ENCODE measurements at regions not wholly inside any gene's neighbourhood (a gene's known extent, or its start where the extent isn't known, plus 50 kb on each side); places are given as distances from the start of the nearest gene placed in this dataset.

GRCh38 chr2:215808194-215808593 is 205.2 kb downstream of the MREG start:
- intact Hi-C loops (cut with micrococcal nuclease): no loop called here
- H3K4me3 ChIP-seq (ENCODE audit: low read length): no peak overlapping the region
- ATAC-seq (no peak), DNase-seq (no peak)
- POLR2A ChIA-PET (ENCODE audit: unreplicated experiment): no interaction called here
- no peak overlapping the region for H3K4me2 ChIP-seq (ENCODE audit: low read length)
- no peaks in the 10 kb centered on the region for H3K36me3 ChIP-seq (ENCODE audit: low read depth, low read length)
- no peaks in the 10 kb centered on the region for H3K9me2 ChIP-seq (replicated peaks; ENCODE audit: low read length)
- peaks cover 19% of the 10 kb centered on the region for H3K4me1 ChIP-seq (ENCODE audit: insufficient read depth, low read length)
- TF ChIP-seq EZH2 (IDR thresholded peaks at IDR 0.05; ENCODE audit: low read length, unreplicated experiment) (no peak), EZH2phosphoT487 (IDR thresholded peaks at IDR 0.05; ENCODE audit: borderline replicate concordance, low read length) (no peak)
- TF ChIP-seq, protein P1, sequence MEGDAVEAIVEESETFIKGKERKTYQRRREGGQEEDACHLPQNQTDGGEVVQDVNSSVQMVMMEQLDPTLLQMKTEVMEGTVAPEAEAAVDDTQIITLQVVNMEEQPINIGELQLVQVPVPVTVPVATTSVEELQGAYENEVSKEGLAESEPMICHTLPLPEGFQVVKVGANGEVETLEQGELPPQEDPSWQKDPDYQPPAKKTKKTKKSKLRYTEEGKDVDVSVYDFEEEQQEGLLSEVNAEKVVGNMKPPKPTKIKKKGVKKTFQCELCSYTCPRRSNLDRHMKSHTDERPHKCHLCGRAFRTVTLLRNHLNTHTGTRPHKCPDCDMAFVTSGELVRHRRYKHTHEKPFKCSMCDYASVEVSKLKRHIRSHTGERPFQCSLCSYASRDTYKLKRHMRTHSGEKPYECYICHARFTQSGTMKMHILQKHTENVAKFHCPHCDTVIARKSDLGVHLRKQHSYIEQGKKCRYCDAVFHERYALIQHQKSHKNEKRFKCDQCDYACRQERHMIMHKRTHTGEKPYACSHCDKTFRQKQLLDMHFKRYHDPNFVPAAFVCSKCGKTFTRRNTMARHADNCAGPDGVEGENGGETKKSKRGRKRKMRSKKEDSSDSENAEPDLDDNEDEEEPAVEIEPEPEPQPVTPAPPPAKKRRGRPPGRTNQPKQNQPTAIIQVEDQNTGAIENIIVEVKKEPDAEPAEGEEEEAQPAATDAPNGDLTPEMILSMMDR (conservative IDR thresholded peaks at IDR 0.05; ENCODE audit: low read depth, low read length): no peak
- H2AFZ ChIP-seq (ENCODE audit: low read length): no peak overlapping the region
- no peaks in the 10 kb centered on the region for H3K9me3 ChIP-seq (ENCODE audit: low read length)
- no peak overlapping the region for H3K27ac ChIP-seq (ENCODE audit: low read length)
- CTCF ChIA-PET: no interaction called here
- H3K79me2 ChIP-seq (ENCODE audit: low read length): no peaks in the 10 kb centered on the region
- H3K9ac ChIP-seq (ENCODE audit: low read length): no peak overlapping the region
- no TSS peak for BruUV-seq (replicated peaks)
- no peaks in the 10 kb centered on the region for H3K27me3 ChIP-seq (ENCODE audit: low read length)
- H3F3A ChIP-seq (ENCODE audit: low read length, unreplicated experiment): no peaks in the 10 kb centered on the region
- H4K20me1 ChIP-seq (ENCODE audit: low read length): no peaks in the 10 kb centered on the region

DNA sequence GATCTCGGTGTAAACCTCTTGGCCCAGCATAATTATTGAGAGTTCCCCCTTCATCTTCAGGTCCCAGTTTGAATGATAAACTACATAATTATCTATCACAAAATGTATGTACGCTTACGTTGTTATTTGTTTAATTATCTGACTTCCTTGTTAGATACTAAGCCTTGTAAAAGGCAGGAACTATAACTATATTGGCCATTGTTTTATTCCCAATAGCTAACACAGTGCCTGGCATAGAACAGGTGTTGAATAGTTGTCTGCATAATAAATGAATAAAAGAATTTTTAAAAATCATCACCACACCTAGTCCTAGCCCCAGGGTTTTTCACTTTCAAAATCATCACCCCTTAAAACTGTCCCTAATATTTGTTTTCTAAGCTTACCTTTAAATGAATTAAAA is 207.9 kb downstream of the MREG start:
- Histone ChIP-seq H3K79me2 (ENCODE audit: low read length) (no peaks in the 10 kb centered on the region), H4K20me1 (ENCODE audit: low read length) (no peaks in the 10 kb centered on the region), H3K9me2 (replicated peaks; ENCODE audit: low read length) (no peaks in the 10 kb centered on the region), H3K27ac (ENCODE audit: low read length) (no peak overlapping the region), H3K9me3 (ENCODE audit: low read length) (peaks cover 10% of the 10 kb centered on the region), H3K27me3 (ENCODE audit: low read length) (no peaks in the 10 kb centered on the region), H3K36me3 (ENCODE audit: low read depth, low read length) (peaks cover 10% of the 10 kb centered on the region; the same call in 1 of the 2 replicates), H3K4me1 (ENCODE audit: insufficient read depth, low read length) (peaks cover 10% of the 10 kb centered on the region), H2AFZ (ENCODE audit: low read length) (no peak overlapping the region), H3K4me2 (ENCODE audit: low read length) (no peak overlapping the region), H3K4me3 (ENCODE audit: low read length) (no peak overlapping the region), H3K9ac (ENCODE audit: low read length) (no peak overlapping the region), H3F3A (ENCODE audit: low read length, unreplicated experiment) (no peaks in the 10 kb centered on the region)
- ChIA-PET CTCF (no interaction called here), POLR2A (ENCODE audit: unreplicated experiment) (no interaction called here)
- TF ChIP-seq, protein P1 (conservative IDR thresholded peaks at IDR 0.05; ENCODE audit: low read depth, low read length): no peak
- BruUV-seq (replicated peaks): no TSS peak
- no peak for ATAC-seq
- DNase-seq: no peak
- intact Hi-C loops (cut with micrococcal nuclease): no loop called here

GRCh38 chr2:215803150-215803549 is 210.2 kb downstream of the MREG start:
- Histone ChIP-seq H3K36me3 (ENCODE audit: low read depth, low read length) (peaks cover 10% of the 10 kb centered on the region; the same call in 1 of the 2 replicates), H3K4me2 (ENCODE audit: low read length) (no peak overlapping the region), H3K9me2 (replicated peaks; ENCODE audit: low read length) (no peaks in the 10 kb centered on the region), H3K27me3 (ENCODE audit: low read length) (no peaks in the 10 kb centered on the region), H3F3A (ENCODE audit: low read length, unreplicated experiment) (no peaks in the 10 kb centered on the region), H3K4me1 (ENCODE audit: insufficient read depth, low read length) (no peaks in the 10 kb centered on the region), H3K9ac (ENCODE audit: low read length) (no peak overlapping the region), H3K9me3 (ENCODE audit: low read length) (peaks cover 10% of the 10 kb centered on the region), H3K79me2 (ENCODE audit: low read length) (no peaks in the 10 kb centered on the region), H3K27ac (ENCODE audit: low read length) (no peak overlapping the region), H2AFZ (ENCODE audit: low read length) (no peak overlapping the region), H4K20me1 (ENCODE audit: low read length) (no peaks in the 10 kb centered on the region), H3K4me3 (ENCODE audit: low read length) (no peak overlapping the region)
- DNase-seq: no peak
- intact Hi-C loops (cut with micrococcal nuclease): no loop called here
- POLR2A ChIA-PET (ENCODE audit: unreplicated experiment): no interaction called here
- no peak for ATAC-seq
- BruUV-seq (replicated peaks): no TSS peak
- no peak for TF ChIP-seq EZH2phosphoT487 (IDR thresholded peaks at IDR 0.05; ENCODE audit: borderline replicate concordance, low read length)
- TF ChIP-seq, protein P1 (conservative IDR thresholded peaks at IDR 0.05; ENCODE audit: low read depth, low read length): no peak
- no peak for TF ChIP-seq EZH2 (IDR thresholded peaks at IDR 0.05; ENCODE audit: low read length, unreplicated experiment)
- CTCF ChIA-PET: interaction anchor here (0.7 kb wide), 1 partner anchor 116 kb away, joined by 4 read pairs; no protein-coding TSS in a partner anchor
